Smooth muscle cell of the brain vasculature (primary cell): ENCODE measurements at regions not wholly inside any gene's neighbourhood (a gene's known extent, or its start where the extent isn't known, plus 50 kb on each side); places are given as distances from the start of the nearest gene placed in this dataset.
"Not testable (repeated sequence)": the region's sequence is repeated elsewhere in the genome, so short reads cannot be mapped to it uniquely, and the experiment has no call there.

Source experiments
- DNase-seq: peaks from one replicate; pipeline ENCODE4 v3.0.0-alpha.2; 2012; ENCODE audit warnings: low read depth, low spot score

DNA sequence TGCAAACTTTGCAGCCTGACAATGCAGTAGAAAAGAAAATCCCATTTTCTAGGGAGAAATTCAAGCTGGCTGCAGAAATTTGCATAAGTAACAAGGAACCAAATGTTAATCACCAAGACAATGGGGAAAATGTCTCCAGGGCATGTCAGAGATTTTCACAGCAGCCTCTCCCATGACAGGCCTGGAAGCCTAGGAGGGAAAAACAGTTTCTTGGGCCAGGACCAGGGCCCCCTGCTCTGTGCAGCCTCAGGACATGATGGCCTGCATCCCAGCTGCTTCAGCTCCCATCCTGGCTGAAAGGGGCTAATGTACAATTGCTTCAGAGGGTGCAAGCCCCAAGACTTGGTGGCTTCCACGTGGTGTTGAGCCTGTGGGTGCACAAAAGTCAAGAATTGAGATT is 74.8 kb upstream of the SERPINE2 start:
- DNase-seq = not testable (repeated sequence)

DNA sequence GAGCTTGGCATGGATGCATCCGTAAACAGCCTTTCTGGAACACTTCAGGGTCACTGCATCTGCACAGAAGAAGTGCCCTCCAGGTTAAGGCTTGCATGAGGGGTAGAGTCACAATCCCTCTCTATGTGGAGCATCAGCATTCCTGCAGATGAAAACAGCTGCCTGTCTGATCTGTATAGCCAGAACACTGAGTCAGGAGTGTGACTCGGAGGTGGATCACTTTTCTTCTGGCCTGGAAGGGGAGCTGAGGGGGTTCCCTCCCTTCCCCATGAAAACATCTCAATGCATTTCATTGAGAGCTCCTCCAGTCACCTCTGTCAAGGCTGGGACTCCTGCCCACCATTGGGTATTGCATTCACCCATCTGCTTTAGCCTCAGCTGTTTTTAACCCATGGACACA is 72.5 kb upstream of the SERPINE2 start:
- no peak for DNase-seq

DNA sequence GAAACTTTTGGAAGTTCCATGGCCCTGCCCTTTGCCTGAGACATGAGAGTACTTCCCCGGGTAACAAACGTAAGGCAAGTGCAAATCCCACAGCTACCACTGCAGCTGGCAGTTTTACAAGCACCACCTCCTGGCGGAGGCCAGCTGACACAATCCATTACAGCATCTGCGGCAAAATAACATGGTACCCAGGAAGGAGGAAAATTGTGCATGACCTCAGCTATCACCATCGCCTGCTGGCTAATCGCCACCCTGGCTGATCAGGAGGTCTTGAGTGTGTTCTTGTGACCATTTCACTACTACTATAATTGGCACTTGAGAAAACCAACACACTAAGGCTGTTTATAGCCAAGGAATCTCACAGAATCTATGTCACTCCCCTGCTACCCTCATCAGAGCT is 71.7 kb upstream of the SERPINE2 start:
- DNase-seq = no peak

DNA sequence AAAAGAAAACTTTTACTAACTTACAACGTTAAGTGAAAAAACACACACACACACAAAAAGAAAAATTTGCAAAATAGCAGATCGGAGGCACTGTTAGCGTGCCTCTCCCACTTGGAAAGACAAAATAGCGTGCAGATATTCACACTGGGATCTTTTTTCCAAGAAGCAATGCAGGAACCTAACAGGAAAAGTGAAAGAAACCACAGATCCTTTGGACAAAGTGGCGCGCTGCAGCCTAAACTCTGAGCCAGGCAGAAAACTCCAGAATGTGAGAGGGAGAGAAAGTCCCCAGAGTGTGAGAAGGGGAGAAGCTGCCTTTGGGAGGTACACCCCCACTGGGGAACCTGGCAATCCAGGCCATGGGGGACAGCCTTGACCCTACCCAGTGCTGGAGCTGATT is 70.7 kb upstream of the SERPINE2 start:
- no peak for DNase-seq

DNA sequence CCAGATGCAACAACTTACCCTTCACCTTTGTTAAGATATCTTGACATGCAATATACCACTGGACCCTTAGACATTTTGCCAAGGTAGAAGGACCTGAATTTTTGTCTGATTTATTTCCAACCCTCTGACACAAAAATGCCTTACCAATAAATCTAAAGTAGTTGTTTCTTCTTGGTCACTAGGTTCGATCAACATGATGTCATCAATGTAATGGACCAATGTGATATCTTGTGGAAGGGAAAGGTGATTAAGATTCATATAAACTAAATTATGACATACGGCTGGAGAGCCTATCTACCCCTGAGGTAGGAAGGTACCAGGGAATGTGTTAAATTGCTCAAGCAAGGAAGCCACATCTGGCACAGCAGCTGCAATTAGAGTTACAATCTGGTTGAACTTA is 67.7 kb upstream of the SERPINE2 start:
- no peak for DNase-seq

DNA sequence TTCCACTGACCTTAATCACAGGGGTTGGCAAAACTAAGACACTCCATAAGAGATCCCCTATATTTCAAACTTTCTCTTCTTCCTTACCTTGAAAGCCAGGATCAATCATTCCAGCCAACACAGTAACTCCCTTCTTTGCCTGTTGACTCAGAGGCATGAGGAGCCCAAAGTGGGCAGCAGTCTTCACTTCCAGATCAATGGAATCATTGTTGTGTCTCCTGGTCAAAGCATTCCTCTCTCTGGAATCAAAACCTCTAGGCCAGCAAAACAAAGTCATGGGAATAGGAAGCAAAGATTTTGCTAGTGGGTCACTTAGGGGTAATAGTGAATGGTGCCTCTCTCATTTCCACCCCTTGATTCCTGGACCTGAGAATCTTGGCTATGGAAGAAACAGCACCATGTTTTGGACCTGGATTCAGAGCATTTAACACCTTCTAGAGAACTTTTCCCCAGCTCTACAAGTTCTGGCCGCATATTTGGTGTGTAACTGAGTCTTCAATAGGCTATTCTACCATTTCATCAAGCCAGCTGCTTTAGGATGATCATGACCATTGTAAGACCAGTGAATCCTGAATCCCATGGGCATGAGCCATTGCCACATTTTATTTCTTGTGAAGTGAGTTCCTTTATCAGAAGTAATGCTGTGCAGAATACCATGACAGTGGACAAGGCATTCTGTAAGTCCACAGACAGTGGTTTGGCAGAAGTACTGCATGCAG is 65.7 kb upstream of the SERPINE2 start:
- no peak for DNase-seq

DNA sequence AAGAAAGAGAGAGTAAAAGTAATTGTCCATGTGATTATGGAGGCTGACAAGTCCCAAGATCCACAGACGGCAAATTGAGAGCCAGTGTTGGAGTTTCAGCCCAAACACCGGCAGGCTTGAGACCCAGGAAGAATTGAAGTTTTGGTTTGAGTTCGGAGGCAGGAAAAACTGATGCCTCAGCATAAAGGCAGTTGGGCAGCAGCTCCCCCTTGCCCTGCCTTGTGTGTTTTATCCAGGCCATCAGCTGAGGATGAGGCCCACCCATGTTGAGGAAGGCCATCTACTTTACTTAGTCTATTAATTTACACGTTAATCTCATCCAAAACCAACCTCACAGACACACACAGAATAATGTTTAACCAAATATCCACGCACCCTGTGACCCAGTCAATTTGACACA is 64.6 kb upstream of the SERPINE2 start:
- no peak for DNase-seq

DNA sequence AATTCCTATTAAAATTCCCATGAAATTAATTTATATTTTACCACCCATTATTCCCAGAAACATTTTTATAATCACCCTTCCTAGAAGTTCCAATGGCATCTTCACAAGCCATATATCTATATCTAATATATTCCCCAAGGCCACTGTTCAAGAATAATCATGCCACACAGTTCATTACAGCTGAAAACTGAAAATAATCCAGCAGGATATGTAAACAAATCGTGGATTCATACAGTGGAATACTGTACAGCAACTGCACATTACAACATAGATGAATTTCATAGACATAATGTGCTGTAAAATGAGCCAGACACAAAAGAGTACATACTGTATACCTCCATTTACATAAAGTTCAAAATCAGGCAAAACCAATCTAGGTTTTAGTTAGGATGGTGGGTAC is 63.9 kb upstream of the SERPINE2 start:
- no peak for DNase-seq

DNA sequence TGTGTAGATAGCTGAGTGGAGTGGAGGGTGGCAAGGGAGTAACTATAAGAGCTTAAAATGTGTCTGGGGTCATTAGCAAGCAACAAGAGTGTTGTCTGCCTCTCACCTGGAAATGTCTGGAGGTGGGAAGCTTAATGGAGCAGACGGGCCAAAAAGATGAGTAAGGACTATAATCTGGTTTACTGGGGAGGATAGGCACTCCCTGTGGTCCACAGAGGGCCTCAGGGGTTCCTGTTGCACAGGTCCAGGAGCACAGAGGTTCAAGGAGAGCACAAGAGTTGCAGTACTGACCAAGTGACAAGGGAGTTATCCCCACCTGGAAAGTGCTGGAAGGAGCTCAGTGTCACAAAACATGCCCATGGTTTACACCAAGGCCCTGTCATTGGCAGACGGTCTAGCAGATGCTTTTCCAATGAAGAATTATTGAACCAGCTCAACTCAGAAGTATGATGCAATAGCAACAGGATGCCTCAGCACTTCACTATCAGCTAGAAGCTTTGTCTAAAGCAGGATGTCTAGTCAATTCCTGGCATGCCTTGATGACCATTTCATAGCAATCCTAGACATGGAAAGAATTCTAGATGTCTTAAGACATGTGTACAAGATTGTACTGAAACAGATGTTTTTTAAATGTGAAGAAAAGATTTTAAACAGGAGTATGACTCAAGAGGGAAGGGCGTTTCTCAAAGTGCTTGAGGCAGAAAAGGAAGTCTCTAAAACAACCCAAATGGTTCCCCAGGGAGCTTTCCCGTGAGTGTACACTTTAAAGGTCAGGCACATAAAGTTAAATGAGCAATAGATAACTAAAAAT is 62.9 kb upstream of the SERPINE2 start:
- DNase-seq = peak; percentile 9

DNA sequence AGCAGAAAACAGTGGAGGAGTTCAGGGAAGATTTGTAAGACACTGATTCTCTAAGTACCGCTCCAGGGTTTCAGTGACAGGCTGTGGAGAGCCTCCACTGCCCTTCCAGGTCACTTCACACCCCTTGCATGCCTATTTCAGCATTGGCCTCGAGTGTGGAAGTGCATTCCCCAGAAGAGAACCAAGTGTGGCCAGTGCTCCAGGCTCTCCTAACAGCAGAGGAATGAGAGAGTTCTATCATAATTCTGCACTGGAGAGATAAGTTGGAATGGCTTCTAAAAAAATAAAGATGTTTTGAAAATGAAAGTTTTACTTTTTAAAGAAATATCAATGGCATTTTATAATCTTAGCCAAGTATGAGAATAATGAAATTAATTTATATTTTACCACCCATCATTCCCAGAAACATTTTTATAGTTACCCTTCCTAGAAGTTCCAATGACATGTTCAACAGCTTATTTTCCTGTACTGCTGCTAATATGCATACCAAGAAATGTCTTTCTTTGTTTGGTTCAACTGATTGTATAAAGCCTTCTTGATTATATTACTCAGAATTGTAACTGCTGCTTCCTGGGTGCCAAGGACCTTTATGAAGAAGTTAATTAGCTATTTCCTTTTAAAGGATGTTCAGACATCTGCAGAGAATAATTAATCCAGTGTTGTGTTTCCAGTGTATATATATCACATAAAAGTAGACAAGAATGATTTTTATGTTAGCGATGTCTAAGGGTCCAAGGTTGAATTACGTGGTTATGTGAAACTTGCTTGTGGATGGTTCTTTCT is 61.0 kb upstream of the SERPINE2 start:
- no peak for DNase-seq

DNA sequence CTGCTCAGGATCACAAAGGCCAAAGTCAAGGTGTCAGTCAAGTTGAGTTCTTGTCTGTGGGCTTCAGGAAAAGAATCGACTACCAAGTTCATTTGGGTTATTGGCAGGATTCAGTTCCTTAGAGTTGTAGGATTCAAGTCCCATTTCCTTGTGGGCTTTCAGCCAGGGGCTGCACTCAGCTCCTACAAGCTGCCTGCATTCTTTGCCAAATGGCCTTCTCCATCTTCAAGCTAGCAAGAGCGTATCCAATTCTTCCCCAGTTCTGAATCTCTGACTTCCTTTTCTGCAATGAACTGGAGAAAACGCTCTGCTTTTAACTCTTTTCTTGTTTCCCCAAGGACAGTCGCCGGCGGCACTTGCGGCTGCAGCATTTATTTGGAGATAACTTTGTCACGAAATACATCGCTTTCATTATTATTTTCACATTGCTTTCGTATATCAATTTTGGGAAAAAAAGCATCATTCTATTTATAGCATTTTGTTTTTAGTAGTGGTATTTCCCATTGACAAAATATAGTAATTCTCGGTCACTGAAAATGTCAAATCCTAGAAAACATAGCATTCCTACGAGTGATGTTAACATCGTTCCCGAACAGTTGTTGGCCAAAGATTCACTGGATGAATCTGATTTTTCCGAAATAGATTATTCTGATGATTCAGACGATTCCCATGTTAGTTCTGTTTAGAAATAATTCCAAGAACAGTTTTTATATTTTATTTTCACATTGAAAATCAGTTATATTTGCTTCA is 59.6 kb upstream of the SERPINE2 start:
- DNase-seq = no peak

DNA sequence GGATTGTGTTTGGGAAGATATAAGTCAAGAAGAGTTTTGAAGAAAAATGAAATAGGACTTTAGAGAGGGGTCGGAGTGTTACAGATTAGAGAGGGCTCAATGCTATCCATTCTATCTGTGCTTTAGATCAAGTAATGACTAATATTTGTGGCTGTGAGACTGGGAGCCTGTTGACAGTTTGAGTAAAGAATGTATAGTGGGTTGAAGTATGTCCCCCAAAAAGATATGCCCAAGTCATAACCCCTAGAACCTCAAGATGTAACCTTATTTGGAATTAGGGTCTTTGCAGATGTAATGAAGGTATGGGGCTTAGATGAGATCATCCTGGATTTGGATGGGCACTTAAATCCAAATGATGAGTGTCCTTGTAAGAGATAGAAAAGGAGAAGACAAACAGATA is 55.3 kb upstream of the SERPINE2 start:
- DNase-seq = no peak

DNA sequence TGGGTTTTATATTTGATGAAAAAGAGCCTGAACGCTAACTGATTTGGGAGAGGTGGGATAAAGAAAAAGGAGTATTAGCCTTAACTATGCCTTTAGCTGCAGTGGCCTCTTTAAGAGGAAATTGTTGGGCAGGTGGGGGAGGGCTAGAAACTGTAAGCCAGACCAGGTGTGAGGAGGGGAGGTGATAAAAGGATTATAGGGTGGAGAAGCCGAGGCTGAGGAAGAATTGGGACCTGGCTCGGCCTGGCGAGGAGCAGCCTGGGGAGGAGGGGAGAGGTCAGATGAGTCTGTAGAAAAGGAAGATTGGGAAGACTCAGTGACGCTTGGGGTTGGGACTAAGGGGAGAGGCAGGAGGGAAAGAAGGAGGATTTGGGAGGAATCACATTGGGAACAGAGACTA is 52.6 kb upstream of the SERPINE2 start:
- DNase-seq = not testable (repeated sequence)

DNA sequence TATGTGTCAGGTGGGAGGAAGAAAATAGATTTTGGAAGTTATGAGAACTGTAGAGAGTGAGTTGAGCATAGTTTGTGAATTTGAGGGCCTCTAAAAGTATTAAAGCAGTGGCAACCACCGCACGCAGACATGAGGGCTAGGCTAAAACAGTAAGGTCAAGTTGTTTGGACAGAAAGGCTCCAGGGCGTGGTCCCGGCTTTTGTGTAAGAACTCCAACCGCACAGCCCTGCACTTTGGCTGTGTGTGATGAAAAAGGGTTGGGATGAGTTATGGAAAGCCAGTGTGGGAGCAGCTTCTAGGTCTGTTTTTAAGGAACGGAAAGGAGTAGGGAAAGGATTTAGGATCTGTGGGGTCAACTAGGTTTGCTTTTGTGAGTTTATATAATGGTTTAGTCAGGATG is 50.5 kb upstream of the SERPINE2 start:
- not testable (repeated sequence) for DNase-seq
